ENCODE measurements at regions not wholly inside any gene's neighbourhood (a gene's known extent, or its start where the extent isn't known, plus 50 kb on each side); places are given as distances from the start of the nearest gene placed in this dataset.

DNA sequence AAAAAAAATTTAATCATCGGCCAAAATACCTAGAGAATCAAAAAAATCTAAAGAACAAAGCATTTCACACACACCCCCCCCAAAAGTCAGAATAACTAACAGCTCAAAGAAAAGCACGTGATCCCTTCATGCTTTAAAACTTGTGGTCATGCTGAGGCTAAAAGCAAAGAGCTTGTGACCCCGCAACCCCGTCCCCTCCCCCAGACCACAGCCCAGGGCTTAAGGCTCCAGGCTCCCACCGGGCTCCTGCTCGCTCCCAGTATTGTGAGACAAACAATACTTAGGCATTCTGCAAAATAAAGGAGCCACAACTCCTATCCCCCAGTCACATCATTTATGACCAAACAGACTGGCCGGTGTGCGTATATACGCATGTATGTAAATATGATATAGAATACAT lies 62.1 kb upstream of the CCDC160 start:
- FAIRE-seq (no peak), DNase-seq (ENCODE audit: extremely low read depth in 1 of 4, low spot score in 3 of 4) (no peak), ATAC-seq (no peak)
- 31% methylated on average over 9 of the region's 9 CpGs for WGBS (ENCODE audit: insufficient coverage, low coverage, missing lambda C conversion rate)
- Histone ChIP-seq H3K79me2 (ENCODE audit: control insufficient read depth, insufficient read depth, low read length) (no peaks in the 10 kb centered on the region), H3K36me3 (ENCODE audit: control insufficient read depth, insufficient read depth, low read length) (no peaks in the 10 kb centered on the region), H4K20me1 (replicated peaks; ENCODE audit: control insufficient read depth, insufficient read depth, low read length) (no peaks in the 10 kb centered on the region), H3K27ac (ENCODE audit: extremely low read depth, low read depth, low read length) (no peak overlapping the region), H3K4me3 (no peak overlapping the region), H3K27me3 (ENCODE audit: control insufficient read depth in 2 of 2, insufficient read depth in 2 of 2, low read length in 2 of 2) (peaks cover 3 to 9% of the 10 kb centered on the region in 2 experiments; a peak in 1 of 5 replicates), H3K9me1 (ENCODE audit: control insufficient read depth, insufficient read depth, low read length) (no peaks in the 10 kb centered on the region), H3K9ac (ENCODE audit: insufficient read depth in 1 of 2, low read depth in 2 of 2, low read length in 2 of 2) (no peak overlapping the region), H2AFZ (ENCODE audit: low read depth, low read length) (no peak overlapping the region), H3K4me2 (ENCODE audit: insufficient read depth, low read length) (no peak overlapping the region), H3K4me1 (replicated peaks in 1 of 2; ENCODE audit: control insufficient read depth in 2 of 2, insufficient read depth in 2 of 2, low read length in 2 of 2) (peaks cover 0 to 3% of the 10 kb centered on the region in 2 experiments; a peak in 1 of 5 replicates), H3K9me3 (replicated peaks; ENCODE audit: control insufficient read depth, insufficient read depth, low read depth, low read length) (no peaks in the 10 kb centered on the region)
- no peak for TF ChIP-seq NONO (IDR thresholded peaks at IDR 0.05; ENCODE audit: low read depth in 2 of 2, low read length in 1 of 2)
- TF ChIP-seq, protein P1, sequence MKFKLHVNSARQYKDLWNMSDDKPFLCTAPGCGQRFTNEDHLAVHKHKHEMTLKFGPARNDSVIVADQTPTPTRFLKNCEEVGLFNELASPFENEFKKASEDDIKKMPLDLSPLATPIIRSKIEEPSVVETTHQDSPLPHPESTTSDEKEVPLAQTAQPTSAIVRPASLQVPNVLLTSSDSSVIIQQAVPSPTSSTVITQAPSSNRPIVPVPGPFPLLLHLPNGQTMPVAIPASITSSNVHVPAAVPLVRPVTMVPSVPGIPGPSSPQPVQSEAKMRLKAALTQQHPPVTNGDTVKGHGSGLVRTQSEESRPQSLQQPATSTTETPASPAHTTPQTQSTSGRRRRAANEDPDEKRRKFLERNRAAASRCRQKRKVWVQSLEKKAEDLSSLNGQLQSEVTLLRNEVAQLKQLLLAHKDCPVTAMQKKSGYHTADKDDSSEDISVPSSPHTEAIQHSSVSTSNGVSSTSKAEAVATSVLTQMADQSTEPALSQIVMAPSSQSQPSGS (CRISPR knock-in tag; IDR thresholded peaks at IDR 0.05) = no peak
- no peak for TF ChIP-seq GATAD2B (IDR thresholded peaks at IDR 0.05; ENCODE audit: borderline replicate concordance)
- no peak for TF ChIP-seq KLF1 (tag; IDR thresholded peaks at IDR 0.05)
- no peak for TF ChIP-seq MAFK (IDR thresholded peaks at IDR 0.05; ENCODE audit: low read length)
- no peak for TF ChIP-seq CBX8 (IDR thresholded peaks at IDR 0.05; ENCODE audit: borderline replicate concordance, extremely low read depth, low read depth, low read length, poor library complexity, severe bottlenecking)
- no peak for TF ChIP-seq ZNF224 (CRISPR knock-in tag; IDR thresholded peaks at IDR 0.05)
- ChIA-PET CTCF (ENCODE audit: low intra/inter-chr PET ratio) (no interaction called here), POLR2A (no interaction called here)
- BruUV-seq (replicated peaks) = no TSS peak
- in situ Hi-C loops (cut with MboI) (no loop called here), intact Hi-C loops (cut with micrococcal nuclease) (no loop called here)

Measured in K562 (cell line).